A549 (cell line): ENCODE measurements at regions not wholly inside any gene's neighbourhood (a gene's known extent, or its start where the extent isn't known, plus 50 kb on each side); places are given as distances from the start of the nearest gene placed in this dataset.

Experiments used
- ATAC-seq, 2 experiments: fragments of 200-7000 bp in 1 of 2; fragments of >200 bp in 1 of 2; cut with Nextera tagmentation in 1 of 2; cut with Tn5 transposase in 1 of 2; 3 replicates each; pipeline versions ENCODE4 v1.8.0 to v1.9.1; 2018 to 2020; ENCODE audit warnings: mild to moderate bottlenecking in 1 of 2, moderate library complexity in 1 of 2
- CTCF ChIA-PET: fragments of 300-600 bp; sonication (Branson Sonifier 250); formaldehyde crosslinking; extraction: SDS; loops from one replicate; lab custom pipeline; 2021; ENCODE audit warnings: antibody characterized with exemption, inconsistent platforms; lab: Yijun Ruan, JAX
- POLR2A ChIA-PET: fragments of 350-600 bp; formaldehyde crosslinking; extraction: SDS; loops from one replicate; lab custom pipeline; 2021; ENCODE audit warnings: antibody characterized with exemption, inconsistent platforms; lab: Yijun Ruan, JAX
- DNase-seq, 2 experiments: peaks; one replicate each; pipeline versions ENCODE4 v3.0.0 to v3.0.0-alpha.2; 2011 to 2016; ENCODE audit warnings: low read depth in 1 of 2, low spot score in 1 of 2
- FAIRE-seq: peaks from 2 replicates; lab custom pipeline; 2011; peaks lifted over from hg19 to GRCh38; lab: Jason Lieb, UNC
- H3K27ac ChIP-seq, 2 experiments: fragments of >200 bp; sonication (Bioruptor Twin); formaldehyde crosslinking; 3 replicates each; pipeline ENCODE4 v1.5.1; 2016 to 2017
- H3K4me1 ChIP-seq: fragments of >200 bp; sonication (Bioruptor Twin); formaldehyde crosslinking; 3 replicates; pipeline ENCODE4 v1.6.1; 2016
- H3K4me2 ChIP-seq: fragments of >200 bp; sonication (Bioruptor Twin); formaldehyde crosslinking; 3 replicates; pipeline ENCODE4 v1.6.1; 2016
- H3K4me3 ChIP-seq: fragments of >200 bp; sonication (Bioruptor Twin); formaldehyde crosslinking; 3 replicates; pipeline ENCODE4 v1.5.1; 2016
- H3K9me3 ChIP-seq: fragments of >200 bp; sonication (Bioruptor Twin); formaldehyde crosslinking; 3 replicates; pipeline ENCODE4 v1.6.1; 2016
- BHLHE40 ChIP-seq: IDR thresholded peaks from 2 replicates; pipeline ENCODE4 v1.6.1; 2012; ENCODE audit warnings: low read depth, low read length, inconsistent platforms
- CHD4 ChIP-seq: fragments of 200-600 bp; sonication (generic); IDR thresholded peaks from 2 replicates; pipeline ENCODE4 v1.6.1; 2016; ENCODE audit warnings: antibody characterized with exemption, mild to moderate bottlenecking, borderline replicate concordance
- ELK1 ChIP-seq: fragments of 150-350 bp; IDR thresholded peaks from 2 replicates; pipeline ENCODE4 v1.6.1; 2014; ENCODE audit warnings: low read depth, mild to moderate bottlenecking, low read length
- EP300 ChIP-seq, 2 experiments: fragments of >200 bp; sonication (Bioruptor Twin); formaldehyde crosslinking; IDR thresholded peaks; 2 replicates in 1 of 2; 3 replicates in 1 of 2; pipeline ENCODE4 v1.6.1; 2016 to 2017
- FOSB ChIP-seq: fragments of 250-450 bp; sonication (Bioruptor Pico); IDR thresholded peaks from 2 replicates; pipeline ENCODE4 v1.5.0; 2020; ENCODE audit warnings: mild to moderate bottlenecking, moderate library complexity
- FOXS1 ChIP-seq: fragments of 250-450 bp; sonication (Bioruptor Pico); IDR thresholded peaks from 2 replicates; pipeline ENCODE4 v1.5.0; 2020; ENCODE audit warnings: mild to moderate bottlenecking, moderate library complexity
- GATA3 ChIP-seq: IDR thresholded peaks from 2 replicates; pipeline ENCODE4 v1.6.1; 2012; ENCODE audit warnings: borderline replicate concordance
- HES2 ChIP-seq: fragments of >200 bp; sonication (Bioruptor Twin); formaldehyde crosslinking; IDR thresholded peaks from 2 replicates; pipeline ENCODE4 v1.6.1; 2016
- HEYL ChIP-seq: fragments of 250-450 bp; sonication (Bioruptor Pico); IDR thresholded peaks from 2 replicates; pipeline ENCODE4 v1.8.0; 2021; ENCODE audit warnings: mild to moderate bottlenecking, moderate library complexity
- HMGXB4 ChIP-seq: fragments of 250-450 bp; sonication (Bioruptor Pico); IDR thresholded peaks from 2 replicates; pipeline ENCODE4 v1.5.0; 2021; ENCODE audit warnings: mild to moderate bottlenecking, moderate library complexity, borderline replicate concordance
- HOXB13 ChIP-seq: fragments of 250-450 bp; sonication (Bioruptor Pico); IDR thresholded peaks from 2 replicates; pipeline ENCODE4 v1.5.0; 2020; ENCODE audit warnings: low read depth, mild to moderate bottlenecking, moderate library complexity
- KDM1A ChIP-seq: fragments of 200-600 bp; sonication (generic); IDR thresholded peaks from 2 replicates; pipeline ENCODE4 v1.6.1; 2016; ENCODE audit warnings: low read depth, mild to moderate bottlenecking
- KDM5A ChIP-seq: fragments of 200-600 bp; sonication (generic); IDR thresholded peaks from 2 replicates; pipeline ENCODE4 v1.6.1; 2016; ENCODE audit warnings: antibody characterized with exemption, mild to moderate bottlenecking
- MYC ChIP-seq: IDR thresholded peaks from 2 replicates; pipeline ENCODE4 v1.6.1; 2012; ENCODE audit warnings: mild to moderate bottlenecking, inconsistent platforms, low read length, improper control_type of control experiment, borderline replicate concordance
- NPAS2 ChIP-seq: fragments of 250-450 bp; sonication (Bioruptor Pico); IDR thresholded peaks from 2 replicates; pipeline ENCODE4 v1.8.0; 2022; ENCODE audit warnings: mild to moderate bottlenecking, moderate library complexity, borderline replicate concordance
- NR3C1 ChIP-seq: fragments of >200 bp; sonication (Bioruptor Twin); formaldehyde crosslinking; IDR thresholded peaks from 3 replicates; pipeline ENCODE4 v1.6.1; 2017
- POLR2AphosphoS2 ChIP-seq: conservative IDR thresholded peaks from 2 replicates; pipeline ENCODE4 v1.6.1; 2012; ENCODE audit warnings: low read length, improper control_type of control experiment, inconsistent platforms
- RNF2 ChIP-seq: fragments of 200-600 bp; sonication (generic); IDR thresholded peaks from 2 replicates; pipeline ENCODE4 v1.6.1; 2016; ENCODE audit warnings: low read depth, mild to moderate bottlenecking, antibody characterized with exemption, moderate library complexity, borderline replicate concordance
- SMC3 ChIP-seq: fragments of >200 bp; sonication (Bioruptor Twin); formaldehyde crosslinking; IDR thresholded peaks from 3 replicates; pipeline ENCODE4 v1.6.1; 2018; ENCODE audit warnings: inconsistent platforms
- TFCP2L1 ChIP-seq: fragments of 250-450 bp; sonication (Bioruptor Pico); IDR thresholded peaks from 2 replicates; pipeline ENCODE4 v1.5.0; 2021; ENCODE audit warnings: mild to moderate bottlenecking
- USF2 ChIP-seq: fragments of 450-650 bp; IDR thresholded peaks from 2 replicates; pipeline ENCODE4 v1.6.1; 2014; ENCODE audit warnings: antibody characterized with exemption
- ZC3H11A ChIP-seq: fragments of 450-650 bp; IDR thresholded peaks from 2 replicates; pipeline ENCODE4 v1.6.1; 2014; ENCODE audit warnings: antibody characterized with exemption, mild to moderate bottlenecking
- ZSCAN20 ChIP-seq: fragments of 250-450 bp; sonication (Bioruptor Pico); IDR thresholded peaks from 2 replicates; pipeline ENCODE4 v1.8.0; 2022; ENCODE audit warnings: mild to moderate bottlenecking, moderate library complexity
- WGBS: methylation state at CpG from one replicate; pipeline ENCODE4 v1.1.6; 2017; ENCODE audit errors: missing lambda C conversion rate; 5-methylcytosine and 5-hydroxymethylcytosine counted together

GRCh38 chr12:58028294-58028693, 86.9 kb downstream of the ATP23 start:
- FAIRE-seq (no peak), DNase-seq (no peak), ATAC-seq (no peak)
- Histone ChIP-seq H3K4me1 (no peaks in the 10 kb centered on the region), H3K27ac (no peak overlapping the region), H3K9me3 (no peaks in the 10 kb centered on the region; the same call in 2 of the 3 replicates), H3K4me3 (no peak overlapping the region), H3K4me2 (no peak overlapping the region)
- ChIA-PET POLR2A (no interaction called here), CTCF (no interaction called here)
- TF ChIP-seq TFCP2L1 (CRISPR knock-in tag): no peak
- no peak for TF ChIP-seq USF2
- no peak for TF ChIP-seq MYC
- 33% methylated on average over 3 of the region's 3 CpGs for WGBS

- ATAC-seq (no peak), FAIRE-seq (no peak), DNase-seq (no peak)
- Histone ChIP-seq H3K4me1 (no peaks in the 10 kb centered on the region), H3K9me3 (0 out of 3 replicates have a peak, but pooled peaks cover 2% of the 10 kb centered on the region), H3K27ac (no peak overlapping the region), H3K4me3 (no peak overlapping the region), H3K4me2 (no peak overlapping the region)
- ChIA-PET CTCF (no interaction called here), POLR2A (no interaction called here)
- TF ChIP-seq HEYL: no peak
- TF ChIP-seq HMGXB4 (CRISPR knock-in tag): no peak
- WGBS: 51% methylated on average over 1 of the region's 1 CpG
Observed at GRCh38 chr12:58029260-58029659, 87.9 kb downstream of the ATP23 start.

- POLR2A ChIA-PET: interaction anchor here (0.6 kb wide), 1 partner anchor 163 kb away, joined by 4 read pairs; no protein-coding TSS in a partner anchor
- H3K27ac ChIP-seq: no peak overlapping the region
- CTCF ChIA-PET: interaction anchor here (0.7 kb wide), 1 partner anchor 148 kb away, joined by 3 read pairs; no protein-coding TSS in a partner anchor
- no peak overlapping the region for H3K4me3 ChIP-seq
- no peak for FAIRE-seq
- H3K9me3 ChIP-seq: peaks cover 15% of the 10 kb centered on the region; the same call in 2 of the 3 replicates
- H3K4me1 ChIP-seq: no peaks in the 10 kb centered on the region
- no peak for TF ChIP-seq SMC3
- TF ChIP-seq EP300 (IDR thresholded peaks at IDR 0.05): no peak
- TF ChIP-seq CHD4: no peak
- TF ChIP-seq NR3C1: no peak
- TF ChIP-seq RNF2: no peak
- no peak for TF ChIP-seq FOSB
- no peak for TF ChIP-seq BHLHE40
- TF ChIP-seq NPAS2 (CRISPR knock-in tag): no peak
- no peak for TF ChIP-seq FOXS1 (CRISPR knock-in tag)
- no peak for TF ChIP-seq ZSCAN20 (CRISPR knock-in tag)
- no peak for TF ChIP-seq HOXB13 (CRISPR knock-in tag)
- TF ChIP-seq USF2: no peak
- no peak for TF ChIP-seq ELK1
- TF ChIP-seq GATA3: no peak
- no peak for TF ChIP-seq POLR2AphosphoS2
- TF ChIP-seq KDM5A: no peak
- no peak for TF ChIP-seq HES2
- TF ChIP-seq ZC3H11A: no peak
- no peak for TF ChIP-seq KDM1A
- 19% methylated on average over 4 of the region's 4 CpGs for WGBS
- no peak for ATAC-seq
- no peak for DNase-seq
- H3K4me2 ChIP-seq: no peak overlapping the region
Observed at GRCh38 chr12:58030566-58031279, 89.4 kb downstream of the ATP23 start.
